HG03378 (cell line): ENCODE measurements at regions not wholly inside any gene's neighbourhood (a gene's known extent, or its start where the extent isn't known, plus 50 kb on each side); places are given as distances from the start of the nearest gene placed in this dataset.
"Not testable (repeated sequence)": the region's sequence is repeated elsewhere in the genome, so short reads cannot be mapped to it uniquely, and the experiment has no call there.

Experiments used
- ATAC-seq: cut with Tn5 transposase; IDR thresholded peaks from one replicate; pipeline ENCODE4 v1.9.1; 2021; ENCODE audit warnings: mild to moderate bottlenecking, moderate library complexity; ENCODE audit not compliant: unreplicated experiment

GRCh38 chr7:69283421-69283820, 314.9 kb upstream of the AUTS2 start:
- no peak for ATAC-seq

GRCh38 chr7:69285854-69286253, 312.4 kb upstream of the AUTS2 start:
- no peak for ATAC-seq

GRCh38 chr7:69295977-69296376, 302.3 kb upstream of the AUTS2 start:
- no peak for ATAC-seq

- ATAC-seq: no peak
Observed at GRCh38 chr7:69301253-69301652, 297.0 kb upstream of the AUTS2 start.

GRCh38 chr7:69309601-69310000, 288.7 kb upstream of the AUTS2 start:
- ATAC-seq: no peak

- no peak for ATAC-seq
Observed at GRCh38 chr7:69311489-69311888, 286.8 kb upstream of the AUTS2 start.

- not testable (repeated sequence) for ATAC-seq
Observed at GRCh38 chr7:69313852-69314251, 284.4 kb upstream of the AUTS2 start.

- ATAC-seq: no peak
Observed at GRCh38 chr7:69318794-69319193, 279.5 kb upstream of the AUTS2 start.

- no peak for ATAC-seq
Observed at GRCh38 chr7:69328516-69328915, 269.8 kb upstream of the AUTS2 start.

GRCh38 chr7:69334701-69335100, 263.6 kb upstream of the AUTS2 start:
- no peak for ATAC-seq

GRCh38 chr7:69335331-69335730, 262.9 kb upstream of the AUTS2 start:
- no peak for ATAC-seq

- ATAC-seq: no peak
Observed at GRCh38 chr7:69336976-69337375, 261.3 kb upstream of the AUTS2 start.

GRCh38 chr7:69338144-69338543, 260.1 kb upstream of the AUTS2 start:
- no peak for ATAC-seq

- ATAC-seq: no peak
Observed at GRCh38 chr7:69341288-69341687, 257.0 kb upstream of the AUTS2 start.

- no peak for ATAC-seq
Observed at GRCh38 chr7:69342154-69342884, 256.0 kb upstream of the AUTS2 start.

- ATAC-seq: no peak
Observed at GRCh38 chr7:69349291-69349690, 249.0 kb upstream of the AUTS2 start.

- ATAC-seq: no peak
Observed at GRCh38 chr7:69358163-69358821, 240.0 kb upstream of the AUTS2 start.

GRCh38 chr7:69359003-69359700, 239.1 kb upstream of the AUTS2 start:
- ATAC-seq: no peak

- no peak for ATAC-seq
Observed at GRCh38 chr7:69360913-69361312, 237.4 kb upstream of the AUTS2 start.

GRCh38 chr7:69363136-69363535, 235.1 kb upstream of the AUTS2 start:
- no peak for ATAC-seq

GRCh38 chr7:69364813-69365643, 233.2 kb upstream of the AUTS2 start:
- ATAC-seq: no peak
